GM18502 (cell line): ENCODE measurements at regions not wholly inside any gene's neighbourhood (a gene's known extent, or its start where the extent isn't known, plus 50 kb on each side); places are given as distances from the start of the nearest gene placed in this dataset.
"Not testable (repeated sequence)": the region's sequence is repeated elsewhere in the genome, so short reads cannot be mapped to it uniquely, and the experiment has no call there.

Experiments
- ATAC-seq: cut with Tn5 transposase; IDR thresholded peaks from one replicate; pipeline ENCODE4 v1.9.1; 2021; ENCODE audit warnings: mild to moderate bottlenecking; ENCODE audit not compliant: unreplicated experiment, poor library complexity

DNA sequence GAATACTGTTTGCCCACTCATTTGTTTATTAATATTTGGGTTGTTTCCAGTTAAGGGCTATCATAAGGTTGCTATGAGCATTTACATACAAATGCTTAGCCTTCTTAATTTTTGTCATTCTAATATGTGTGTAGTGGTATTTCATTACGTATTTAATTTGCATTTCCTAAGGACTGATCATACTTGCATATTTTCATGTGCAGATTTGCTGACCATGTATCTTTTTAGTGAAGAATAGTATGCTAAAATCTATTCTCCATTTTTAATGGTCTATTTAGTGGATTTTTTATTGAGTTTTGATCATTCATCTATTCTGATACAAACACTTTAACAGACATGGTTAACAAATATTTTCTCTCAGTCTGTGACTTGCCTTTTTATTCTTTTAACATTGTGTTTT lies 949.5 kb downstream of the RAB28 start:
- no peak for ATAC-seq

DNA sequence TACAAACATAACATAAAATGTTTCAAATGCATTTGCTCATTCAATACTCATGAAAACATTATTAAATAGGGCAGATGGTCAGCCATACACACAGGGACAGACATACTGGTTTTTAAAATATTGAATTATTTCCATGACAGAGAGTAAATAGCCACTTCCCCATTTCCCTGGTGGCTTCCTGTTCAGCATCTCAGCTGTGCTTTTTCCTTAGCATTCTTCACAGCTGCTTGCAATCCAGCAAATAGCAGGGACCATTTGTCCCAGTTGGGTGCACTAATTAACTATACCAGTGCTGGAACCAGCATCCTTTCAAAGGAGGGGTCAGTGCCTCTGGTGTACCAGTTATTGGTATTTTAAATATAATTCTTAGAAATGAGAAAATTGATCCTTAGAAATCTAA lies 964.7 kb downstream of the RAB28 start:
- ATAC-seq, result no peak

DNA sequence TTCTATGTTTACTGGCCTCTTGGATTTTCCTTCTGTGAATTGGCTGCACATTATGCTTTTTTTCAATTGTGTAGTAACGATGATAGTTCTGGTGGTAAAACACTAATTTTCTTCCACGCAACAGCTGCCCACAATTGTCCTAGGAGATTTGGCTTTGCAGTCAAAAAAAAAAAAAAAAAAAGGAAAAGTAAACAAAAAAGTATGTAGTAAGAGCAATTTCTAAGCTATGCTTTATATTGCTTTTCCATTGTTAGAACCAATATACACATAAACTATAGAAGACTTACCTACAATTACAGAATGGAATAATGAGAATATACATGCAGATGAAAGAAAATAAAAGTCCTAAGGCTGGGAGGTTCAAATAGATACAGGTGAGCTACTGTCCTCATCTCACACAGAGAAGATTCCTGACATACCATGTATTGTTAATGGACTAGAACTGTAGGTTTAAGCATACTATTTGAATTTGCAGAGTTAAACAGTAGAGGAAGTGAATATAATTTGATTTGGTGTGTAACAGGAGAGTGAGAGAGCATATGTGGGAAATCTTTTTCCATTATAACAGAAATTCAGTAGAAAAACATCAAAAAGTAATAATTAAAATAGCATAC lies 976.2 kb downstream of the RAB28 start:
- no peak for ATAC-seq

DNA sequence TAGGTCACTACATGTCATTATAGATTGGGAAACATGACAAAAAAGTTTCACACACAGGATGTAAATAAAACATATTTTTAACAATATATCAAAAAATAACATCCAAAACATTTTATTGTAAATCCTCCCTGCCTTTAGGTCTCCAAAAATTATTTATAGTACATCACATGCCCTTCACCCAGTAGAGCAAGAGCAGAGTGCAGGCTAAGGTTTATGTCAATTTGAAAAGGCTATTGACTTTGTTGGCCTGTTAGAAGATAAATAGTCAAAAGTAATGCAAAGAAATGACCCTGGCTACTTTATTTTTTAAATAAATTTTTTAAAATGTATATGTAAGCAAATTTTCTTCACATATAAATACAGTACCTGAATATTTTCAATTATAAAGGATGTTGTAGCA lies 983.7 kb downstream of the RAB28 start:
- no peak for ATAC-seq

DNA sequence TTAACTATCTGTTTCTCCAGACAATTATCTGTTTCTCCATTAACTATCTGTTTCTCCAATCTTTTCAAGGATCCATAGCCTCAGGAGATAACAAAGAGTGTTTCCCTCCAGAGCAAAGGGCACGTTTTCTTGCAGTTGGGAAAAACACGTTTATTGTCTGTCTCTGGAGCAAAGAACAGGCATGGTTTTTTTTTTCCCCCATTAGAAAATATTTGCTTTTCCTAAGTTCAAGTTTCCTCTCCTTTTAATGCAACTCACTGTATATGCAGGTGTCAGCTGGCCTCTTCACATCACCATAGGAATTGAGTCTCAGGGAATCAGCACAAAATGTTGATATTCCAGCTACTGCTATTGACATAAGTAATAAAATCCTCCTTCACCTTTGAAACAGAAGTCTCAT lies 984.4 kb downstream of the RAB28 start:
- no peak for ATAC-seq

DNA sequence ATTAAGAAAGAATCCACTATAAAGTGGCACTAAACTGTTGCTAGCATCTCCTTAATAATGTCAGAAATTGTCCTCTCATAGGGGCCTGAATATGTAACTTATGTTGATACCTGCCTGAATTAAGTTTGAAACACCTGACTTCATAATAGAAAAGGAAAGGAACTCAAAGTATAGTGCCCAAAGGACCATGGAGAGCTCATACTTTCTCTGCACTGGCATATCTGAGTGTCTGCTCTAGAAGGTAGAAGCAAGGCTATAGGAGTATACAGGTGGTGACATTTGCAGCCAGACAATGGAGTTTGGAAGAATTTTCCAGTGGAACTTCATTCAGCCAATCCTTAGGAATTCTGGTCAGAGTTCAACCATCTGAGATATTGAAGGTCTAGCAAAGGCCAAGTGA lies 988.9 kb downstream of the RAB28 start:
- no peak for ATAC-seq

DNA sequence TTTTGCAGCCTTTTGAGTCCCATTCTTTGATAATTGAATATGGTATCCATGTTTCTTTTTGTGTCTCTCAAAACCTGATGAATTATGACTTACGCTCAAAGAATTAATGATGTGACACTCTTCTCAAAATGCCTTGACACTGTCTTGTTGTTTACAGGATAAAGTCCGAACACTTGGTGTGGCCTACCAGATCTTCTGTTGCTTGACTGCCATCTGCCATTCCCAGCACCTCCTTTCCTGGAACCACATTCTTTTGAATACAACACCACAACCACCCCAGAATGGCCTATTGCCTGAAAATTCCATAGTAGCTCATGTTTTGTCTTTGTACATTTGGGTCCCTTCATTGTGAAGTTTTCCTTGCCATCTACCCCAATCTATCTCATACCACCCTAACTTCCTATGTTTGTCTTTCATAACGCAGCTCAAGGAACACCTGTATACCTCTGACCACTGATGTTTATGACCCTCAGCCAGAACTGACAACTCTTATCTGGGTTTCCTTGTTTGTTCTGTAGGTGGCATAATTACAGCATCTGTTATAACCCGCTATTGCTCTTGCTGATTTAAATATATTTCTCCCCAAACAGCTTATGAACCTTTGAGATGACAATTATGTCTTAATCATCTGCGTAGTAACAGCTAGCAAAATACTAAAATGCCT lies 991.3 kb downstream of the RAB28 start:
- no peak for ATAC-seq

DNA sequence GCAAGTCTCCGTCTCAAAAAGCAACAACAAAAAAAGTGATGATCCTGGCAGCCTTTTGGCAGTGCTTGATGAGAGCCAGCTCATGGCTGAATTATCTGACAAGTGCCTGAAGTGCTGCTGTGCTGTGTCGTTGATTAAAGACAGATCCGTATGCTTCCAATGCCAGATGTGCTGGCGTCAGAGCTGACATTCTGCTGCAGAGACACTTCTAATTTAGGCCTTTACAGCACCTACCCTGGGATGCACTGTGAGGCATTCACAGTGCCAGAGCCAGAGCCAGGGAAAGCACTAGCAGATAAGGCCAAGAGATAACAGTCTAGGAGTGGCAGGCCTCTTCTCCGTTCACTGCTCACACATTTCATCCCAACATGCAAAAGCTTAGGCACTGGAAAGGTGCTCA lies 995.5 kb downstream of the RAB28 start:
- no peak for ATAC-seq

DNA sequence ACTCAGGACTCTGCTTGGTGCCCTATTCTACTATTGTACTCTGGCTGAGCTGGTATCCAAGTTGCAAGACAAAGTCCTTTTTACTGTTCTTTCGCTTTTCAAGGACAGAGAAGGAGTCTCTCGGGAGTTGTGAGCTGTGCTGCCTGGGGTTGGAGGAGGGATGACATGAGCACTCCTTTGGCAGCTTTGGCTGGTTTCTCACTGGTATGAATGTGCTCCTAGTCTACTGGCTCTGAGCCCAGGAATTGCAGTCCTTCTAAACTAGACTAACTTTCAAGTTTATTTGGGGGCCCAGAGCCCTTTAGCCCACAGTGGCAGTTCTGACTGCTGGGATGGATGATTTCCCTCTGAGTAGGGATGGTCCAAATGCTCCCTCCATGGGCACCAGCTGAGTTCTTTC lies 997.1 kb downstream of the RAB28 start:
- ATAC-seq, result no peak

DNA sequence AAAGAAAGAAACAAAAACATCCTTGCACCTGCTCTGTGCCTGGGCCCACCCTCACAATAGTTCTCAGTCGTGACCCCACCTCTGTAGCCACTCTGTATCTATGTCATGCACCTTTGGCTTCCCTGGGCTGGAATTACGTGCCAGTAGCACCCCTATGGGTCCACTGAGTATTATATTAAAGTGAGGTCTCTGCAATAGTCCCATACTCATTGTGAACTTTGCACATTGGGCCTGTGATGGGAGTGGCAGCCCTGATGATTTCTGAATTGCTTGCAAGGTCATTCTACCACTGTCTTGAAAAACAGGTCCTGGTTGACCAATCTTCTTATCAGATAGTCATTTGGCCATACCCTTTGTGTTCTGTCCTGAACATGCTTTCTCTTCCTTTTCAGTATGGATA lies 1012.1 kb downstream of the RAB28 start:
- no peak for ATAC-seq

DNA sequence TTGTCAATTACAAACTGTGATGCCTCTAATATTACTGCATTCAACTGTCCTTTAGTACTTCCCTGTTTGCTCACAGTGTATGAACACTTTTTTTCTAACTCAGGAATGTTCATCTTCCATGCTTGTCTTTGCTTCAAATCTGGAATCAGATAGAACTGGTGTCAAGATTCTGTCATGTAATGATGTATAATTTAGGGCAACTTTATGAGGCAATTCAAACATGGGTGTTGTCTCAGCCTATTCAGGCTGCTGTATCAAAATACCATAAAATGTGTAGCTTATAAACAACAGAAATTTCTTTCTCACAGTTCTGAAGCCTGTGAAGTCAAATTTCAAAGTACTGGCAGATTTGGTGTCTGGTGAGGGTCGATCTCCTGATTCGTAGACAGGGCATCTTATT lies 1012.9 kb downstream of the RAB28 start:
- no peak for ATAC-seq

DNA sequence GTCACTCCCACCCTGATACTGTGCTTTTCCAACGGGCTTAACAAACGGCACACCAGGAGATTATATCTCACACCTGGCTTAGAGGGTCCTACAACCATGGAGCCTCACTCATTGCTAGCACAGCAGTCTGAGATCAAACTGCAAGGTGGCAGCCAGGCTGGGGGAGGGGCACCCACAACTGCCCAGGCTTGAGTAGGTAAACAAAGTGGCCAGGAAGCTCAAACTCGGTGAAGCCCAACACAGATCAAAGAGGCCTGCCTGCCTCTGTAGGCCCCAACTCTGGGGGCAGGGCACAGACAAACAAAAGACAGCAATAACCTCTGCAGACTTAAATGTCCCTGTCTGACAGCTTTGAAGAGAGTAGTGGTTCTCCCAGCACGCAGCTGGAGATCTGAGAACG lies 1022.6 kb downstream of the RAB28 start:
- ATAC-seq, result not testable (repeated sequence)

DNA sequence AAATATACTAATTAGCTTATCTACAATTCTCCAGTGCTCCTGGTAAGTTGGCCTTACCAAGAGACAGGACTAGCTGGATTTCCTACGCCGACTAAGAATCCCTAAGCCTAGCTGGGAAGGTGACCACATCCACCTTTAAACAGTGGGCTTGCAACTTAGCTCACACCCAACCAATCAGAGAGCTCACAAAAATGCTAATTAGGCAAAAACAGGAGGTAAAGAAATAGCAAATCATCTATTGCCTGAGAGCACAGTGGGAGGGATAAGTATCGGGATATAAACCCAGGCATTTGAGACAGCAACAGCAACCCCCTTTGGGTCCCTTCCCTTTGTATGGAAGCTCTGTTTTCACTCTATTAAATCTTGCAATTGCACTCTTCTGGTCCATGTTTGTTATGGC lies 1025.0 kb downstream of the RAB28 start:
- ATAC-seq, result no peak

DNA sequence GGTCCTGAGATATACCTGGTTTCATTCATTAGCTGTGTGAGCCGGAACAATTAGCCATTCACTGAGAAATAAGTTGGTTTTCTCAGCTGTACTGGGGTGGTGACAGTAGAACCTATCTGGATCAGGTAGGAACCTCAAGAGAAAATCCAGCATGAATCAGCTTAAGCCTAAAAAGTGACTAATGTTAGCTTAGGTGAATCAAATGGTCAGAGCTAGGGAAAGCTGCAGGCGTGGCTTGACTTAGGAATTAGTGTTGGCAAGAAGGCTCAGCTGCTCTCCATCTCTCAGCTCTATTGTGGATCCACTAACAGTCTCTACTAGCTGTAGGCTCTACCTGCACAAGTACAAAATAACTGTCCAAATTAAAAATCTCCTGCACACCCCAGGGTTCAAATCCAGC lies 1025.5 kb downstream of the RAB28 start:
- no peak for ATAC-seq

DNA sequence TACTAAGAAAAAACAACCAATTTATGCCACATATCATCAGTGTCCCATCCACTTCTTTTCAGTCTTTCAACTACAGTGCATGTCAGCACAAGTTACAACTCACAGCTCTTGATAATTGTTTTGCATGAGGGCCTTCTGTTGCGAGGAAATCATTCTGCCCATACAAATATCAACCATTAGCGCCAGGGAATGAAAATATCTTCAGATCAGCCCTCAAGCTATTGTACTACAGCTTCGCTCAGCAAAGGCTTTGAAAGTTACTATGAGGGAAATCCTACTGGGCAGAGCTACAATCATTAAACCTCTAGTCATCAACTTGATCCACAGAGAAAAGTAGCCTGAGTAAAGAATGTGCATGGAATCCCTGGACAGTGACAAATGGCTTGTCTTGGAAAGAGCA lies 1023.6 kb upstream of the HS3ST1 start:
- no peak for ATAC-seq

DNA sequence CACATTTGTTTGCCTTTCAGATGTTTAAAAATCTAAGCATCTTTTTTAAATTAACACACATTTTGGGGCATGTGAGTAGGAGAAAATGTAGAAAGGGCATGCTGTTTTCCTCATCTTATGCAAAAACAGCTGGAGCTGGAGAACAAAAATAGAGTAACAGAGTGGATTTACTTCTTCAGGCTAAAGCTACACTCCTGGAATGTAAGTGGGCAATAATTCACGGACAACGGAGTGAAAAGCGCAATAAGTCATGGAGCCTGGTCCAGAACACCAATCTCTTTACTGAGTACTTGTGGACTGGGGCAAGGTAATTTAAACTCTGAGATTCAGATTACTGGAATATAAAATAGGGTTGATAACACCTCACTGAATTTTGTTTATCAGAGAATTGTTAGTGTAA lies 1018.8 kb upstream of the HS3ST1 start:
- no peak for ATAC-seq

DNA sequence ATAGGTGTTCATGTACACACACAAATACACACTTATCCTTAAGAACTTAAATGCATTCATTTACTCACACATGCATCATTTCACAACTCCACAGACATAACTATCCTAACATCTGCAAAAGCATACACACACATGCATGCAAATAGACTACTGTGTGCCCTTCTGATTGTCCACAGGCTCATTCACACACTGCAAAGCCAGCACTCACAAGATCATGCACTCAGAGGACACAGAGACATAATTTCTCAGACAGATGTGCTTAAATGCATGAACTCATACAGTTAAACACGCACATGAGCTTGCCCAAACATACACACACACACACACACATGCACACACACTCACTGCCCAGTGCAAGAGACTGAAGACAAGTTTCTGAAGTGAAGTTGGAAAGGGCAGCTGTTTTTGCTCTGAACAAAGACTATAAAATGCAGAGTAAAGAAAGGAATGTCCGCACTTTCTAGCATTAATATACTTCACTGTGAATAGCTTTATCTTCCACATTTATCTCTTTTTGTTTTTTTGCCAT lies 1018.0 kb upstream of the HS3ST1 start:
- no peak for ATAC-seq

DNA sequence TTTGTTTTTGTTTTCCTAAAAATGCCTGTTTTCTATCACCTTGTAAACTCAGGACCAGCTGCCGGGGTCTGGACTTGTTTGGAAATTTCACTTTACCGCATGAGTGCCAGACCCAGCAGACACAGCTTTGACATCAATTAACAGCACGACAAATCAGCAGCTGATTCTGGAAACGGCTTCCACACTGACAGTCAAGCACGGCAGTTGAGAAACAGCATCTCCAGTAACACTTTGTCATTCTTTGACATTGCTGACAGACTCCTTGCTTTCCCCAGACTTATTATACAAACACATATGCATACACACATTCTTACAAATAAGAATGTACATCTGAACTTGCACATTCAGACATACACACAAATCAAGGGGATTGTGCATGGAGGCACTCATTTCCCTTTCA lies 1017.6 kb upstream of the HS3ST1 start:
- no peak for ATAC-seq

DNA sequence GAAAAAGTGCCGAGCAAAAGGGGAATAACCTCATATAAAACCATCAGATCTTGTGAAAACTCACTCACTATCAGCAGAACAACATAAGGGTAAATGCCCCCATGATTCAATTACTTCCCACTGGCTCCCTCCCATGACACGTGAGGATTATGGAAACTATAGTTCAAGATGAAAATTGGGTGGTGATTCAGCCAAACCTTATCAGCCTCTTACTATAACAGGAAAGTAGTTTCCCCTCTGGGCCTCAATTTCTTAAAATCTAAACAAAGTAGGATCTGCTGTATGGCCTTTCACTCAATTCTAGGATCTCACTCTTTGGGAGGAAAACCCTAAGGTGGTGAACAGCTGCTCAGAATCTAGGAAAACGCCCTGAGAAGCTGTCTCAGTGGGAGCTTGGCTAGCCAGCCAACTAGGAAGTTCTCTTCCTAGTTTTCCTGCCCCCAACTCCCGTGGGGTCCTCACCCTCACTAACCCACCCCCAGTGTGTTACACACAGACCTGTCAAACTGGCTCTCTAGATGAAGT lies 1017.1 kb upstream of the HS3ST1 start:
- no peak for ATAC-seq

DNA sequence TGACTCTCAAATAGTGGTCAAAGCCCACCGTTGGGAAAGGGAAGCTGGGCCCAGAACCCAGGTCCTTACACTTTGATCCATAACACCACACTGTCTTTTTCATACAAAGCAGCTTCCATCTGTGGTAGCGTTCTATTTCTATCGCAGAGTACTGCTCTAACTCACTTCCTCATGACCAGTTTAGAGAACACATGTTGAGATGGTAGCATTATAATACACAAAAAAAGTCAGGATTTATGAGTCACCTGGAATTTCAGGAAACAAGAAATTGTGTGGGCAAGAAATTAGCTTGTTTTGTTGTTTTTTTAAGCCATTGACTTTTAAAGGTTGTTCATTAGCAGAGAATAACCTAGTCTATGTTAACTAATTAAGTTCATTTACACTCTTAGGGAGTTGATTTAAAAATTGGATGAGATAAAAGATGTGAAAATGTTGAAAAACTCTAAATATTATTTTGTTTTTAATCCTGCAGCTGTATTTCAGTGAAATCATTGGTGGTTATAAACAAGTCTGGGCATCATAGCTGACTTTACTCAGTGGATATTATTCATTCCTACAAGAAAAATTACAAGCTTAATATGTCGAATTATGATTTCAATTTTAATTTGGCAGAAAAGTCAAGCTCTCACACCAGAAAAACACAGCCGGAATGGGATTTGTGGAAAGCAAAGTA lies 1011.1 kb upstream of the HS3ST1 start:
- no peak for ATAC-seq

DNA sequence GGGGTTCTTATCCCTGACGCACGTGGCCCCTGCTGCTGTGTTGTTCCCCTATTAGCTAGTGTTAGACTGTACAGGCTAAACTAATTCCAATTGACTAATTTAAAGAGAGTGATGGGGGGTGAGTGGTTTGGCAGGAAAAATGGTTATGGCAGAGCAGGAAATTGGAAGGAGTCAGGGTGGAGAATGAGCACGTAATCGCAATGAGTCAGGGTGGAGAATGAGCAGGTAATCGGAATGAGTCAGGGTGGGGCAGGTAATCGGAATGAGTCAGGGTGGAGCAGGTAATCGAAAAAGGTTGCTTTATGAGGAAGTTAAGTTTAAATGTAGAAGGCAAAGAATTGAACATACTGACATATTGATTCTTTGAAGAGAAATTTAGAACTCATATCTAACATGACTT lies 1002.6 kb upstream of the HS3ST1 start:
- not testable (repeated sequence) for ATAC-seq
